ENCODE measurements at regions not wholly inside any gene's neighbourhood (a gene's known extent, or its start where the extent isn't known, plus 50 kb on each side); places are given as distances from the start of the nearest gene placed in this dataset.

DNA sequence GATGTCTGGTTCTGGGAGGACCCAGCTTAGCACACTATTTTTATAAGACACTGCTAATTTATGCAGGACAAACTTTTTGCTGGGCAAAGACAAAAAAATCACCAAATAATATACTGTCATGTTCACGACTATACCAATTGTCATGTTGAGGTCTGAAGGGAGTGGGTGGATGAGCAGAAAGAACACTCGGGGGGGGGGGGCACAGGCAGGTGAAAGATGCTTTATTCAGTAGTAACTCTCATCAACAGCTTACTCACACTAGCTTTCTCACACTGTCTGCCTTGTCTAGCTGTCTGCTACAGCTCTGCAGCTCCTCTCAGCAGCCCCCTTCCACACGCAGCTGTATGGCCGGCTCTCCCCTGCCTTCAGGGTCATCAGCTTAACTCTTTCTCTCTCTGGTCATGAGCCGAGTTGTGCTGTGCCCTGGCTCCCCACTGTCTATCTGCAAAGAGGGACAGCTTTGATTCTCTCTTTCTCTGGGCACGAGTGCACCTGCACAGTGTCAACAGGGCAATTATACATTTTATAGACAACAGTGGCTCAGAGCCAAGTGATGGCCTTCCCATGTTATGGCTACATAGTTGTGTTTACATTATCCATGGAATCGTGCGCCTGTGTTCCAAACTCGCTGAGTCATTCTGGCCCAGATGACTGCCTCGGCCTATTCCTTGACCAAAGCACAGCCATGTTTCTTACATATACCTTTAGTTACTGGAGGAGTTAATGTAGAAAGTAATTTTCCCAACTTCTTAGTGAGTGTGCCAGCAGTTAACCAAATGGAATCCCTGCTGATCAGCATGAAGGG, 187.7 kb upstream of the PRSS16 start:
- Histone ChIP-seq H2AFZ (ENCODE audit: low read depth) (no peak overlapping the region), H3K9me3 (no peaks in the 10 kb centered on the region), H3K27me3 (ENCODE audit: insufficient read depth) (no peaks in the 10 kb centered on the region), H3K4me1 (ENCODE audit: control insufficient read depth in 1 of 2, insufficient read depth in 2 of 2, low read depth in 1 of 2, low read length in 1 of 2) (peaks cover 0 to 11% of the 10 kb centered on the region in 2 experiments; a peak in 2 of 4 replicates), H3K9ac (no peak overlapping the region), H3K79me2 (ENCODE audit: insufficient read depth) (no peaks in the 10 kb centered on the region), H3K4me2 (no peak overlapping the region), H4K20me1 (ENCODE audit: insufficient read depth) (no peaks in the 10 kb centered on the region), H3F3A (replicated peaks; ENCODE audit: insufficient read depth) (no peaks in the 10 kb centered on the region), H3K36me3 (replicated peaks in 1 of 2; ENCODE audit: control insufficient read depth in 1 of 2, insufficient read depth in 2 of 2, low read length in 1 of 2) (no peaks in the 10 kb centered on the region), H3K9me2 (no peaks in the 10 kb centered on the region), H3K27ac (ENCODE audit: low read depth in 2 of 2, low read length in 1 of 2) (peak overlapping the region in 1 of 2 experiments; percentile 50; a peak in 2 of 4 replicates), H3K4me3 (ENCODE audit: low read depth in 2 of 2, low read length in 1 of 2) (no peak overlapping the region)
- peak; percentile 32 for DNase-seq
- POLR2A ChIA-PET: interaction anchor here (0.6 kb wide), 1 partner anchor 1816 kb away, joined by 5 read pairs; no protein-coding TSS in a partner anchor
- 56% methylated on average over 10 of the region's 10 CpGs for WGBS (ENCODE audit: low lambda C conversion rate)
- CTCF ChIA-PET: interaction anchor here (1.4 kb wide), 1 partner anchor 19 kb away, joined by 4 read pairs; no protein-coding TSS in a partner anchor
- TF ChIP-seq SIN3A (IDR thresholded peaks at IDR 0.05; ENCODE audit: borderline replicate concordance, low read depth, low read length) (no peak), MEF2A (IDR thresholded peaks at IDR 0.05; ENCODE audit: borderline replicate concordance, low read depth) (no peak), CHD2 (IDR thresholded peaks at IDR 0.05; ENCODE audit: low read length, partially characterized antibody) (no peak), RCOR1 (IDR thresholded peaks at IDR 0.05; ENCODE audit: low read length) (no peak), EP300 (IDR thresholded peaks at IDR 0.05; ENCODE audit: borderline replicate concordance in 1 of 2, low read depth in 1 of 2, low read length in 1 of 2) (no peak), NFIC (IDR thresholded peaks at IDR 0.05; ENCODE audit: borderline replicate concordance) (no peak), MXI1 (IDR thresholded peaks at IDR 0.05; ENCODE audit: low read depth, low read length) (no peak), GABPA (IDR thresholded peaks at IDR 0.05; ENCODE audit: low read depth) (no peak), FOSL2 (IDR thresholded peaks at IDR 0.05; ENCODE audit: borderline replicate concordance, low read depth) (no peak), EZH2phosphoT487 (IDR thresholded peaks at IDR 0.05; ENCODE audit: borderline replicate concordance, low read depth) (no peak)
- TF ChIP-seq, protein P1, sequence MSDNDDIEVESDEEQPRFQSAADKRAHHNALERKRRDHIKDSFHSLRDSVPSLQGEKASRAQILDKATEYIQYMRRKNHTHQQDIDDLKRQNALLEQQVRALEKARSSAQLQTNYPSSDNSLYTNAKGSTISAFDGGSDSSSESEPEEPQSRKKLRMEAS (IDR thresholded peaks at IDR 0.05; ENCODE audit: low read depth): no peak
- TF ChIP-seq, protein P2, sequence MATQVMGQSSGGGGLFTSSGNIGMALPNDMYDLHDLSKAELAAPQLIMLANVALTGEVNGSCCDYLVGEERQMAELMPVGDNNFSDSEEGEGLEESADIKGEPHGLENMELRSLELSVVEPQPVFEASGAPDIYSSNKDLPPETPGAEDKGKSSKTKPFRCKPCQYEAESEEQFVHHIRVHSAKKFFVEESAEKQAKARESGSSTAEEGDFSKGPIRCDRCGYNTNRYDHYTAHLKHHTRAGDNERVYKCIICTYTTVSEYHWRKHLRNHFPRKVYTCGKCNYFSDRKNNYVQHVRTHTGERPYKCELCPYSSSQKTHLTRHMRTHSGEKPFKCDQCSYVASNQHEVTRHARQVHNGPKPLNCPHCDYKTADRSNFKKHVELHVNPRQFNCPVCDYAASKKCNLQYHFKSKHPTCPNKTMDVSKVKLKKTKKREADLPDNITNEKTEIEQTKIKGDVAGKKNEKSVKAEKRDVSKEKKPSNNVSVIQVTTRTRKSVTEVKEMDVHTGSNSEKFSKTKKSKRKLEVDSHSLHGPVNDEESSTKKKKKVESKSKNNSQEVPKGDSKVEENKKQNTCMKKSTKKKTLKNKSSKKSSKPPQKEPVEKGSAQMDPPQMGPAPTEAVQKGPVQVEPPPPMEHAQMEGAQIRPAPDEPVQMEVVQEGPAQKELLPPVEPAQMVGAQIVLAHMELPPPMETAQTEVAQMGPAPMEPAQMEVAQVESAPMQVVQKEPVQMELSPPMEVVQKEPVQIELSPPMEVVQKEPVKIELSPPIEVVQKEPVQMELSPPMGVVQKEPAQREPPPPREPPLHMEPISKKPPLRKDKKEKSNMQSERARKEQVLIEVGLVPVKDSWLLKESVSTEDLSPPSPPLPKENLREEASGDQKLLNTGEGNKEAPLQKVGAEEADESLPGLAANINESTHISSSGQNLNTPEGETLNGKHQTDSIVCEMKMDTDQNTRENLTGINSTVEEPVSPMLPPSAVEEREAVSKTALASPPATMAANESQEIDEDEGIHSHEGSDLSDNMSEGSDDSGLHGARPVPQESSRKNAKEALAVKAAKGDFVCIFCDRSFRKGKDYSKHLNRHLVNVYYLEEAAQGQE (IDR thresholded peaks at IDR 0.05; ENCODE audit: low read depth, low read length): no peak
- TF ChIP-seq, protein P3, sequence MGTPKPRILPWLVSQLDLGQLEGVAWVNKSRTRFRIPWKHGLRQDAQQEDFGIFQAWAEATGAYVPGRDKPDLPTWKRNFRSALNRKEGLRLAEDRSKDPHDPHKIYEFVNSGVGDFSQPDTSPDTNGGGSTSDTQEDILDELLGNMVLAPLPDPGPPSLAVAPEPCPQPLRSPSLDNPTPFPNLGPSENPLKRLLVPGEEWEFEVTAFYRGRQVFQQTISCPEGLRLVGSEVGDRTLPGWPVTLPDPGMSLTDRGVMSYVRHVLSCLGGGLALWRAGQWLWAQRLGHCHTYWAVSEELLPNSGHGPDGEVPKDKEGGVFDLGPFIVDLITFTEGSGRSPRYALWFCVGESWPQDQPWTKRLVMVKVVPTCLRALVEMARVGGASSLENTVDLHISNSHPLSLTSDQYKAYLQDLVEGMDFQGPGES (IDR thresholded peaks at IDR 0.05; ENCODE audit: low read depth, low read length): no peak
- TF ChIP-seq, protein P4, sequence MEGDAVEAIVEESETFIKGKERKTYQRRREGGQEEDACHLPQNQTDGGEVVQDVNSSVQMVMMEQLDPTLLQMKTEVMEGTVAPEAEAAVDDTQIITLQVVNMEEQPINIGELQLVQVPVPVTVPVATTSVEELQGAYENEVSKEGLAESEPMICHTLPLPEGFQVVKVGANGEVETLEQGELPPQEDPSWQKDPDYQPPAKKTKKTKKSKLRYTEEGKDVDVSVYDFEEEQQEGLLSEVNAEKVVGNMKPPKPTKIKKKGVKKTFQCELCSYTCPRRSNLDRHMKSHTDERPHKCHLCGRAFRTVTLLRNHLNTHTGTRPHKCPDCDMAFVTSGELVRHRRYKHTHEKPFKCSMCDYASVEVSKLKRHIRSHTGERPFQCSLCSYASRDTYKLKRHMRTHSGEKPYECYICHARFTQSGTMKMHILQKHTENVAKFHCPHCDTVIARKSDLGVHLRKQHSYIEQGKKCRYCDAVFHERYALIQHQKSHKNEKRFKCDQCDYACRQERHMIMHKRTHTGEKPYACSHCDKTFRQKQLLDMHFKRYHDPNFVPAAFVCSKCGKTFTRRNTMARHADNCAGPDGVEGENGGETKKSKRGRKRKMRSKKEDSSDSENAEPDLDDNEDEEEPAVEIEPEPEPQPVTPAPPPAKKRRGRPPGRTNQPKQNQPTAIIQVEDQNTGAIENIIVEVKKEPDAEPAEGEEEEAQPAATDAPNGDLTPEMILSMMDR (IDR thresholded peaks at IDR 0.05): no peak
- TF ChIP-seq, protein P5, sequence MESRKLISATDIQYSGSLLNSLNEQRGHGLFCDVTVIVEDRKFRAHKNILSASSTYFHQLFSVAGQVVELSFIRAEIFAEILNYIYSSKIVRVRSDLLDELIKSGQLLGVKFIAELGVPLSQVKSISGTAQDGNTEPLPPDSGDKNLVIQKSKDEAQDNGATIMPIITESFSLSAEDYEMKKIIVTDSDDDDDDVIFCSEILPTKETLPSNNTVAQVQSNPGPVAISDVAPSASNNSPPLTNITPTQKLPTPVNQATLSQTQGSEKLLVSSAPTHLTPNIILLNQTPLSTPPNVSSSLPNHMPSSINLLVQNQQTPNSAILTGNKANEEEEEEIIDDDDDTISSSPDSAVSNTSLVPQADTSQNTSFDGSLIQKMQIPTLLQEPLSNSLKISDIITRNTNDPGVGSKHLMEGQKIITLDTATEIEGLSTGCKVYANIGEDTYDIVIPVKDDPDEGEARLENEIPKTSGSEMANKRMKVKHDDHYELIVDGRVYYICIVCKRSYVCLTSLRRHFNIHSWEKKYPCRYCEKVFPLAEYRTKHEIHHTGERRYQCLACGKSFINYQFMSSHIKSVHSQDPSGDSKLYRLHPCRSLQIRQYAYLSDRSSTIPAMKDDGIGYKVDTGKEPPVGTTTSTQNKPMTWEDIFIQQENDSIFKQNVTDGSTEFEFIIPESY (IDR thresholded peaks at IDR 0.05; ENCODE audit: borderline replicate concordance, low read depth): no peak
